ENCODE measurements at regions not wholly inside any gene's neighbourhood (a gene's known extent, or its start where the extent isn't known, plus 50 kb on each side); places are given as distances from the start of the nearest gene placed in this dataset.

DNA sequence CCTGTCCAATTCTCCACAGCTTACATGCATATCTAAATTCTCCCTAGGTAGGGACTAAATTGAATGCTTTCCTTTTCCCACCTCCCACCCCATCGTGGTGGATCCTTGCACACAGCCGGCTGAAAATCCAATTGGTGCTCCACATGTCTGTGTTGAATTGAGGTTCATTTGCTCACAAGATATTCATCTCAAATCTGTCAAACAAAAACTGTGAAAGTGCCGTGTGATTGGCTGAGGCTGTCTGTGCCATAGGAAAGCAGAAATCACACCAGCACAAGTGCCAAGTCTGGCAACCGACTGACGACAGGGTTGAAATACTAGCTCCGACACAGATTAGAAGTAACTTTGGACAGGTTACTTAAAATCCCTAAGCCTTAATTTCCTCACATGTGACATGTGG lies 823.3 kb downstream of the TDRD15 start:
- TF ChIP-seq, protein P1, sequence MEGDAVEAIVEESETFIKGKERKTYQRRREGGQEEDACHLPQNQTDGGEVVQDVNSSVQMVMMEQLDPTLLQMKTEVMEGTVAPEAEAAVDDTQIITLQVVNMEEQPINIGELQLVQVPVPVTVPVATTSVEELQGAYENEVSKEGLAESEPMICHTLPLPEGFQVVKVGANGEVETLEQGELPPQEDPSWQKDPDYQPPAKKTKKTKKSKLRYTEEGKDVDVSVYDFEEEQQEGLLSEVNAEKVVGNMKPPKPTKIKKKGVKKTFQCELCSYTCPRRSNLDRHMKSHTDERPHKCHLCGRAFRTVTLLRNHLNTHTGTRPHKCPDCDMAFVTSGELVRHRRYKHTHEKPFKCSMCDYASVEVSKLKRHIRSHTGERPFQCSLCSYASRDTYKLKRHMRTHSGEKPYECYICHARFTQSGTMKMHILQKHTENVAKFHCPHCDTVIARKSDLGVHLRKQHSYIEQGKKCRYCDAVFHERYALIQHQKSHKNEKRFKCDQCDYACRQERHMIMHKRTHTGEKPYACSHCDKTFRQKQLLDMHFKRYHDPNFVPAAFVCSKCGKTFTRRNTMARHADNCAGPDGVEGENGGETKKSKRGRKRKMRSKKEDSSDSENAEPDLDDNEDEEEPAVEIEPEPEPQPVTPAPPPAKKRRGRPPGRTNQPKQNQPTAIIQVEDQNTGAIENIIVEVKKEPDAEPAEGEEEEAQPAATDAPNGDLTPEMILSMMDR (IDR thresholded peaks at IDR 0.05), result no peak

DNA sequence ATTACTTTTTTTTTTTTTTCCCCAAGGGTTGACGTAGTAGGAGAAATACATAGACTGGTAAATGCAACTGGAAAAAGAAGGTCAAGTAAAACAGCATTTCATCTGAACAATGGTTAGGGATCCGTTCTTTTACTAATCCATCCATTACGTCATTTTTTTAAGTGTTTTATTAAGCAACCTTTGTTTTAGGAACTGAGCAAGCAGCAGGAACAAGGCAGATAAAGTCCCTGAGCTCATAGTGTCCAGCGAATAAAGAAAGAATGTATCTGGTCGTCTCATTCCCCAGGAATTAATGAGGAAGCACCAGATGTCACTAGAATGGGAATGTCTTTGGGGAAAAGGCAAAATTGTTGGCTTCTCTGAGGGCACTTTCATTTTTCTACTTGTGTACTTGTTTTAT lies 842.4 kb downstream of the TDRD15 start:
- TF ChIP-seq, protein P1 (IDR thresholded peaks at IDR 0.05), result no peak

DNA sequence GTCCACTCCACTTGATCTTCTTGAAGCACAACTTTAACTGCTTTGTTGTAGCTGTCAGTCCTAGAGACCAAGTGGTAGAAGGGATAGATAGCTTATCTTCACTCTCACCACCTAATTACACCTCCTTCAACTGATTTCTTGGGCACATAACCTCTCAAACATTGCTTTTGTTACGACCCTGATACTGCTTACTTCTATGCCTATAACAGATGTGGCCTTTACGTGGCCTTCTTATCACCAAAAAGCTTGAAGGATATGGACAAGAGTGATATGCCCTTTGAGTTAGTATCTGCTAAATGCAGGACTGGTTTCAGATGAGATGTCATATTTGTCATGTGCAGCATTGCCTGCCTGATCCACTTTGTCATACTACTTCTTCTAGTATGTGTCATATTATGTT lies 847.2 kb downstream of the TDRD15 start:
- TF ChIP-seq, protein P1 (IDR thresholded peaks at IDR 0.05), result no peak

DNA sequence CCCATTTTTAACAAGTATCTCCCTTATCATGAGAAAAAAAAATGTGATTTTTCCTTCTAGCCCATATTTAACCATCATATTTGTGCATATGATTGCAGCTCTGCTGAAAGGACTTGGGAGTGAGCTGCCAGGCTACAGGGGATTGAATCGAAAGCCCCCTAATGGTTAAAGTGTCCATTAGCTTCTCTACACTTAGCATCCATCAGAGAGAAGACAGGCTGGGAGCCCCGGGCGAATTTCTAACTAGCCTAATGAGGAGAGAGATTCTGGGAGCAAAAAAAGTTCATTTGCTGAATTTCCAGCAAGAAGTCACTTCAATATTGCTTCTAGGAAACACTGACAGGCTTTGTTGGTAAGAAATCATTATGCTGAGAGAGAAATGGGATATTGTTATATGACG lies 848.8 kb downstream of the TDRD15 start:
- TF ChIP-seq, protein P1 (IDR thresholded peaks at IDR 0.05), result no peak

DNA sequence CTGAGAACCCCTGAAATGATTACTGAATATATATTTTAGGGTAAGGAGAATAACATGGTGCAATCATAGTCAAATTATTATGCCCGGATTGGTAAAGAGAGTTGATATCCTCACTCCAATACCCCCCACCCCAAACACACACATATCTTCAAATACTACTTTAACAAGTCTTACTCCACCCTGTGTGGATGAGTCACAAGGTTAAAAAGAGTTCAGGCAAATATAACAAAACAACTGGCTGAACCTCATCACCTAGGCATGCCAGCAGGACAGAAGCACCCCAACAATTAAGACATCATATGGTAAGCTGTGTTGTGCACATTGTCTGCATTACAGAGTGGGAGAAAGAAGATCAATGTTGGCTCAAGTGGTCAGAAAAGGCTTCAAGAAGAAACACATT lies 857.4 kb downstream of the TDRD15 start:
- TF ChIP-seq, protein P1 (IDR thresholded peaks at IDR 0.05), result no peak

DNA sequence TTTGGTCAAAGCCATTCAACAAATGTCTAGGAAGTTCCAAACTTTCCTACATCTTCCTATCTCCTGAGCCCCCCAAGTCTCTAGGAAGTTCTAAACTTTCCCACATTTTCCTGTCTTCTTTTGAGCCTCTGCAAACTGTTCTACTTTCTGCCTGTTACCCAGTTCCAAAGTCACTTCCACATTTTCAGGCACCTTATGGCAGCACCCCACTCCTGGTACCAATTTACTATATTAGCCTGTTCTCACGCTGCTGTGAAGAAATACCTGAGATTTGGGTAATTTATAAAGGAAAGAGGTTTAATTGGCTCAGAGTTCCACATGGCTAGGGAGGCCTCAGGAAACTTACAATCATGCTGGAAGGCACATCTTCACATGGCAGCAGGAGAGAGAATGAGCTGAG lies 869.2 kb downstream of the TDRD15 start:
- TF ChIP-seq, protein P1 (IDR thresholded peaks at IDR 0.05), result no peak

DNA sequence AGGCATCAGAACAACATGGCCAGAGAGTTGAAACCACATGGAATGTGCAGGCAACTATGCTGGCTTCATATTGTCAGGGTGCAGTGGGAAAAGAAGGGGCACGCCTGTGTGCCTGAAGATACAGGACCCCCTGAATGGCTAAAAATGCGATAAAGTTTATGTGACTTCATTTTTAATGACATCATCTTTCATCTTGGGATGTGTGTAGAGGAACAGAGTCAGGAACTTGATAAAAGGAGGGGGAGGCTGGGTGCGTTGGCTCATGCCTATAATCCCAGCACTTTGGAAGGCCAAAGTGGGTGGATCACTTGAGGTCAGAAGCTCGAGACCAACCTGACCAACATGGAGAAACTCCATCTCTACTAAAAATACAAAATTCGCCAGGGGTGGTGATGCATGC lies 872.6 kb downstream of the TDRD15 start:
- TF ChIP-seq, protein P1 (IDR thresholded peaks at IDR 0.05), result no peak

DNA sequence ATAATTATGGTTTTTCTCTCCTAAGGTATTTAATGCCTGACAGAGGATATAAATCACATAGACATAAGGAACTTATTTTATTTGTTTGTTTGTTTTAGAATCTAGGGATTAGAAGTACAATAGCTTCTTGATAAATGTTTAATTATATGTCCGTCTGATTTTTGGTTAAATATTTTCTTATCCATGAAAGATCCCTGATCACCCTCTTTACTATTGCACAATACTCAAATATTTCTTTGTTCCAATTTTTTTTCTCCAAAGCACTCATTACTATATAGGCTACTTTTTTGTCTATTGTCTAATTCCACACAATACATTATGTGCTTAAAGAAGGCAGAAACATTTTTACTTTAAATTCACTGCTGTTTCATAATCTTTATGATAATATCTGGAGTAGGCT lies 875.8 kb downstream of the TDRD15 start:
- TF ChIP-seq, protein P1 (IDR thresholded peaks at IDR 0.05), result no peak

Measured in LNCAP (cell line).